GM12878 (cell line): ENCODE measurements at regions not wholly inside any gene's neighbourhood (a gene's known extent, or its start where the extent isn't known, plus 50 kb on each side); places are given as distances from the start of the nearest gene placed in this dataset.

Experiments
- ATF7 ChIP-seq: fragments of 450-650 bp; IDR thresholded peaks from 2 replicates; pipeline ENCODE4 v1.6.1; 2016; ENCODE audit warnings: low read depth, mild to moderate bottlenecking
- BCLAF1 ChIP-seq: fragments of 450-650 bp; IDR thresholded peaks from 2 replicates; pipeline ENCODE4 v1.6.1; 2017; ENCODE audit warnings: antibody characterized with exemption, mild to moderate bottlenecking, moderate library complexity
- CEBPB ChIP-seq, 2 experiments: fragments of 150-350 bp in 1 of 2; IDR thresholded peaks; 2 replicates each; pipeline ENCODE4 v1.6.1; 2012 to 2014; ENCODE audit warnings: low read depth in 2 of 2, low read length in 2 of 2, borderline replicate concordance in 1 of 2, inconsistent platforms in 1 of 2
- CREB1 ChIP-seq: IDR thresholded peaks from 2 replicates; pipeline ENCODE4 v1.6.1; 2012; ENCODE audit warnings: low read depth, mild to moderate bottlenecking, inconsistent platforms
- ETV6 ChIP-seq, 2 experiments: fragments of 450-650 bp in 1 of 2; IDR thresholded peaks in 1 of 2; conservative IDR thresholded peaks in 1 of 2; 2 replicates each; pipeline ENCODE4 v1.6.1; 2014; ENCODE audit warnings: antibody characterized with exemption in 1 of 2, borderline replicate concordance in 1 of 2, low read depth in 1 of 2, mild to moderate bottlenecking in 1 of 2, moderate library complexity in 1 of 2
- MEF2B ChIP-seq: fragments of 450-650 bp; IDR thresholded peaks from 2 replicates; pipeline ENCODE4 v1.6.1; 2018; ENCODE audit warnings: mild to moderate bottlenecking, moderate library complexity; ENCODE audit not compliant: partially characterized antibody, poor library complexity, severe bottlenecking
- POLR2AphosphoS2 ChIP-seq: IDR thresholded peaks from 2 replicates; pipeline ENCODE4 v1.6.1; 2011; ENCODE audit warnings: low read depth, mild to moderate bottlenecking, low read length, improper control_type of control experiment, moderate library complexity
- PRDM15 ChIP-seq: fragments of 450-650 bp; formaldehyde crosslinking; IDR thresholded peaks from 2 replicates; pipeline ENCODE4 v1.4.0; 2020; ENCODE audit warnings: mild to moderate bottlenecking, moderate library complexity
- RELA ChIP-seq: fragments of 450-650 bp; IDR thresholded peaks from 2 replicates; pipeline ENCODE4 v1.8.0; 2014; ENCODE audit warnings: borderline replicate concordance; ENCODE audit not compliant: partially characterized antibody
- RUNX3 ChIP-seq: IDR thresholded peaks from 2 replicates; pipeline ENCODE4 v1.6.1; 2012; ENCODE audit warnings: low read length, inconsistent platforms
- SKIL ChIP-seq: fragments of 450-650 bp; IDR thresholded peaks from 2 replicates; pipeline ENCODE4 v1.6.1; 2017; ENCODE audit warnings: mild to moderate bottlenecking, low read depth, inconsistent platforms; ENCODE audit not compliant: poor library complexity, severe bottlenecking
- TAF1 ChIP-seq: IDR thresholded peaks from 2 replicates; pipeline ENCODE4 v1.6.1; 2011; ENCODE audit warnings: mild to moderate bottlenecking, low read depth, low read length, borderline replicate concordance
- USF1 ChIP-seq: IDR thresholded peaks from 2 replicates; pipeline ENCODE4 v1.6.1; 2011; ENCODE audit warnings: borderline replicate concordance, low read depth, mild to moderate bottlenecking, moderate library complexity, mixed read lengths, low read length; ENCODE audit not compliant: insufficient read depth; ENCODE audit errors: extremely low read length
- ZBTB40 ChIP-seq: fragments of 450-650 bp; IDR thresholded peaks from 2 replicates; pipeline ENCODE4 v1.6.1; 2016; ENCODE audit warnings: mild to moderate bottlenecking, moderate library complexity, borderline replicate concordance

GRCh38 chr18:76306685-76307292 is 188.3 kb downstream of the ZNF516 start (continued):
- TF ChIP-seq PRDM15 (CRISPR knock-in tag) (no peak), ETV6 (conservative IDR thresholded peaks at IDR 0.05 in 1 of 2, IDR thresholded peaks at IDR 0.05 in 1 of 2; ENCODE audit: borderline replicate concordance in 1 of 2, low read depth in 1 of 2) (no peak), RUNX3 (peak; percentile 76), ATF7 (no peak), CEBPB (IDR thresholded peaks at IDR 0.05; ENCODE audit: borderline replicate concordance in 1 of 2, low read depth in 2 of 2, low read length in 2 of 2) (no peak), BCLAF1 (no peak), MEF2B (no peak), SKIL (no peak), USF1 (no peak), CREB1 (no peak), POLR2AphosphoS2 (no peak), RELA (no peak), ZBTB40 (no peak), TAF1 (no peak)
